OCI-LY1 (cell line): ENCODE measurements at regions not wholly inside any gene's neighbourhood (a gene's known extent, or its start where the extent isn't known, plus 50 kb on each side); places are given as distances from the start of the nearest gene placed in this dataset.

ENCODE experiments used
- EZH2 ChIP-seq: fragments of 200-600 bp; sonication (generic), shearing (Covaris generic); IDR thresholded peaks from 2 replicates; pipeline ENCODE4 v1.8.0; 2017; ENCODE audit warnings: borderline replicate concordance, mixed run types, mild to moderate bottlenecking, antibody characterized with exemption, low read length, moderate library complexity, mixed read lengths
- TF ChIP-seq, protein P1 (sequence below): fragments of 200-600 bp; sonication (generic), shearing (Covaris generic); IDR thresholded peaks from 2 replicates; pipeline ENCODE4 v1.5.1; 2017; ENCODE audit warnings: mild to moderate bottlenecking, antibody characterized with exemption, low read length, moderate library complexity, mixed read lengths

DNA sequence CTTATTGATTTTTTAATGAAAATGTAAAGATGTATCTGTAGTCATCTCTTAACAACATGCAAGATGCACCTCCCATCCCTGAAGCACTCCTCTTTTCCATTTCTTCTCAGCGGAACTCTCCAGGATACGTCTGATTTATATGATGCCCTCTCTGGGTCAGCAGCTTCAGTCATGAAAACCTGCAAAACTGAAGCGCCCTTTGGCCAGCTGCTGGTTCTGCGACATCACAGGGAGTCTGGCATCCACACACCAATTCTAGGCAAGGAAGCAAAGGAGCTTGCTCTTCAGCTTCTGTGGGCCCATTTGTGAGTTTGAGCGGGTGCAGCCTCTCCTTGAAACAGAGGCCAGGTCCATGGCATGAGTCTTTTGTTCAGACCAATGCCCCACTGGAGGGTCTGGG, 1253.3 kb downstream of the TBC1D22A start:
- TF ChIP-seq, protein P1, sequence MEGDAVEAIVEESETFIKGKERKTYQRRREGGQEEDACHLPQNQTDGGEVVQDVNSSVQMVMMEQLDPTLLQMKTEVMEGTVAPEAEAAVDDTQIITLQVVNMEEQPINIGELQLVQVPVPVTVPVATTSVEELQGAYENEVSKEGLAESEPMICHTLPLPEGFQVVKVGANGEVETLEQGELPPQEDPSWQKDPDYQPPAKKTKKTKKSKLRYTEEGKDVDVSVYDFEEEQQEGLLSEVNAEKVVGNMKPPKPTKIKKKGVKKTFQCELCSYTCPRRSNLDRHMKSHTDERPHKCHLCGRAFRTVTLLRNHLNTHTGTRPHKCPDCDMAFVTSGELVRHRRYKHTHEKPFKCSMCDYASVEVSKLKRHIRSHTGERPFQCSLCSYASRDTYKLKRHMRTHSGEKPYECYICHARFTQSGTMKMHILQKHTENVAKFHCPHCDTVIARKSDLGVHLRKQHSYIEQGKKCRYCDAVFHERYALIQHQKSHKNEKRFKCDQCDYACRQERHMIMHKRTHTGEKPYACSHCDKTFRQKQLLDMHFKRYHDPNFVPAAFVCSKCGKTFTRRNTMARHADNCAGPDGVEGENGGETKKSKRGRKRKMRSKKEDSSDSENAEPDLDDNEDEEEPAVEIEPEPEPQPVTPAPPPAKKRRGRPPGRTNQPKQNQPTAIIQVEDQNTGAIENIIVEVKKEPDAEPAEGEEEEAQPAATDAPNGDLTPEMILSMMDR = no peak
- TF ChIP-seq EZH2 = no peak
